Kidney glomerular epithelial cell (primary cell): ENCODE measurements at regions not wholly inside any gene's neighbourhood (a gene's known extent, or its start where the extent isn't known, plus 50 kb on each side); places are given as distances from the start of the nearest gene placed in this dataset.
A peak's percentile ranks its signal among the peaks of the same experiment; 100 is the strongest.
"Not testable (repeated sequence)": the region's sequence is repeated elsewhere in the genome, so short reads cannot be mapped to it uniquely, and the experiment has no call there.

Source experiments
- DNase-seq: peaks from one replicate; lab custom pipeline; 2025; lab: John Stamatoyannopoulos, UW

DNA sequence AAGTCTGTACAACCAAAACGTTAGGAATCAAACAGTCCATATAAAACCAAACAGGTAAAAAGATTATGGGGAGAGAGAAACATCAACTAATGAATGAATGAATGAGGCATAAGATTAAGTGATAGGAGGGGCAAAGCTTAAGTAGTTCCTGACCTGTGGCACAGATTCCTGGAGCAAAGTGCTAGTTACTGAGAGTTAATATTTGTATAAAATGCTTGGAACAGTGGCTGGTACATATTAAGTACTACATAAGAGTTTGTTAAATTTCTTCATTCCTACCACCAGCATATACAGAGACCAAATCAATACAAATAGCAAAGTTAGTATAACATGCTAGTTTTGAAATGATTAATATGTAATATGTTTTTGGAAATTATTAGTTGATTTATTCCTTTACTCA is 363.7 kb downstream of the ADAM29 start:
- no peak for DNase-seq

DNA sequence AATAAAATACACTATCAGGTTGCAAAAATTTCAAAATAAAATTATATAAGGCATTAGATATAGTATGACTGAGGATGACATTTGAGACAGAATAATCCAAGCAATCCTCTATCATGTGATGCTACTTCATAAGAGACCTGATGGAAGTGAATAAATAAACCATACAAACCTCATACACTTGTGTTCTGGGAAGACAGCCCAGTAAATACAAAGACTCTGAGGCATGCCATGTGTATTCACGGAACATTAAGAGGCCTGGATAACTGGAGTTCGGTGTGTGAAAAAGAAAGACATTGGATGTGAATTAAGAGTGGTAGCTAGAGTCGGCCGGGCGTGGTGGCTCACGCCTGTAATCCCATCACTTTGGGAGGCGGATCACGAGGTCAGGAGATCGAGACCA is 364.2 kb downstream of the ADAM29 start:
- no peak for DNase-seq

DNA sequence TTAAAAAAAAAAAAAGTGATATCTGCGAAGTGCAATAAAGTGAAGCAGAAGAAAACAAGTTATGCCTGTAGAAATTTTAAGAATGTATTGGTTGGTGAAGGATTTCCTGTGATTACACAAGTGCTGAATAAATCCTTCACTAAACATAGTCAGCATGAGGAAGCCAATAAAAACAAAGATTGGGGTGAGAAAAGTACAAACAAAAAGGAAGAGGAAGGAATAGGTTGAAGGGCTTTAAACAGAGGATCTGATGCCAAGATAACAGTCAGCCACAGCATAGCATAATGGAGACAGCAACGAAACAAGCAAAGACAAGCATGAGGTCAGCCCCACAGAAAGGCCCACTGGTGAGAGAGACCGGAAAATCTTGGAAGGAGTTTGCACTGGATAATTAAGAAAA is 372.2 kb downstream of the ADAM29 start:
- no peak for DNase-seq

DNA sequence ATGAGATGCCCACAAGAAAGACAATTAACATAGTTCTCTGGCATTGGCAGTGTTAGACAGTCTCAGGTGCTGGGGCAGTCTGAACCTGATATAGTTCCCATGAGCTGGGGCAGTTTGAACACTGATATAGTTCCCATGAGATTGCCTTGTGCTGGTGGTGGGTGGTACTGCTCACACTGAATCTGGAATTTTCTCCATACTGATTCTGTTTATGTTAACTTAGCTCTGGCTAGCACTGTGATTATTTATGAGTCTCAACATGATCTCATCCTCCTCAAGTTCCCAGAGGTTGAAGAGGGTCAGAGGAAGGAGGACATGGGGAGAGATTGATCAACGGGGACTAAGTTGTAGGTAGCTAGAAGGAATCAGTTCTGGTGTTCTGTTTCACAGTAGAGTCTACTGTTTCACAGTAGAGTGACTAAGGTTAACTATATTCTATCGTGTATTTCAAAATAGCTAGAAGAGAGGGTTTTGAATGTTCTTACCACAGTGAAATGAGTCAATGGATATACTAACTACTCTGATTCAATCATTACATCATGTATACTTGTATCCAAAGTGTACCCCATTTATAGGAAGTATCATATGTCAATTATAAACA is 379.9 kb downstream of the ADAM29 start:
- DNase-seq, result no peak

DNA sequence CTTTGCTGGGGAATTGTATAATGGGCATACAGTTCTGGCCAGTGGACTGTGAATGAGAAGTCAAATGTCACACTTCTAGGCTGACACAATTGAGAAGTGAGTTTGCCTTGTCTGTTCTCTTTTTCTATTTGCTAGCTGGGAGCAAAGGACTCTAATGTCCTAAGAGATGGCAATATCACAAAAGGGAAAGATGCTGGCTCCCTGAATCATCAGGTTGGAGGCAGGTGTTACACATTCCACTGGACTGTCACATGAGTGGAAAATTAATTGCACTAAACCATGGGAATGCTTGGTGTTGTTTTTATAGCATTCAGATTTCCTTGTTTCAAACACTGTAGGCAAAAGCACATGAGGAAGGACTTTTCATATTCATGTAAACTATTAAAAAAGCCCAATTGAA is 388.3 kb downstream of the ADAM29 start:
- peak; percentile 24 for DNase-seq

DNA sequence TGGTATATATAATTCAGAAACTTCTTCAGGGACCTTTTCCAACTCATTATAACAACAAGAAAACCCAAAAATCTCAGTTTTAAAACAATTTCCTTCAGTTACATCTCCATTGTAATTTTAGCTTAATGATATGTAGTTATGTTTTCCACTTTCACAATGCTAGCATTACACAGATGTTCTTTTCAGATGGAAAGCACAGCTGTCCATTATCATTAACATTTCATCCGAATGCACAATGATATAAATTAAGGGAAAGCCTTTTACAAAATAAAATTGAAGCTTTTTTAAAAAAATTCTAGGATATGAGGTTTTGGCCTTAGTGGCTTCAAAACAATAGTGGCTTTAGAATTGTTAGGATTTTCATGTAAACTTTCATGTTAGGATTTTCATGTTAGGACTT is 389.2 kb downstream of the ADAM29 start:
- no peak for DNase-seq

DNA sequence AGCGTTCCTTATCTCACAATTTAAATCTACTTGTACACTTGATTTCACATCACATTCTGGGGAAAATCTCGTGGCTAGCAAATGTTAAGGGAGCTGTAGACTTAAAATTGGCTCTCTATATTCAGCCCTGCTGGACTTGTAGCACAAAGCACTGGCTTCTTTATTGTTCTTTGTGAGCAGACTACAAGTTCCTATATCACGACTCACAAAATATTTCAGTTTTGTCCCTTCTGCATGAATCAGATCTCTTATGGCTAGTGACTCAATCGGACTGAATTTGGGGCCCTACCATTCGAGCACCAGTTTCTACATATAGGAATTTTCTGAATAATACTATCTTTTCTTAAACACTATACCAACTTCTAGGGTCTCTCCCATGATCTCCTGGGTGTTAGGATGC is 390.1 kb downstream of the ADAM29 start:
- peak; percentile 56 for DNase-seq

DNA sequence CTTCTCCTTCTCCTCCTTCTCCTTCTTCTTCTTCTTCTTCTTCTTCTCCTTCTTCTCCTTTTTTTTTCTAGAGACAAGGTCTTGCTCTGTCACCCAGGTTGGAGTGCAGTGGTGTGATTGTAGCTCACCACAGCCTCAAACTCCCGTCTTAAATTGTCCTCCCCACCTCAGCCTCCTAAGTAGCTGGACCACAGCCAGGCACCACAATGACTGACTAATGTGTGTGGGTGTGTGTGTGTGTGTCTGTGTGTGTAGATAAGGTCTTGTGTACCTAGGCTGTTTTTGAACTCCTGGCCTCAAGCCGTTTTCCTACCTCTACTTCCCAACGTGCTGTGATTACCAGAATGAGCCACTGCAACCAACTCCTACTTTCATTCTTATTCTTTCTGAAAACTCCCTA is 390.9 kb downstream of the ADAM29 start:
- no peak for DNase-seq

DNA sequence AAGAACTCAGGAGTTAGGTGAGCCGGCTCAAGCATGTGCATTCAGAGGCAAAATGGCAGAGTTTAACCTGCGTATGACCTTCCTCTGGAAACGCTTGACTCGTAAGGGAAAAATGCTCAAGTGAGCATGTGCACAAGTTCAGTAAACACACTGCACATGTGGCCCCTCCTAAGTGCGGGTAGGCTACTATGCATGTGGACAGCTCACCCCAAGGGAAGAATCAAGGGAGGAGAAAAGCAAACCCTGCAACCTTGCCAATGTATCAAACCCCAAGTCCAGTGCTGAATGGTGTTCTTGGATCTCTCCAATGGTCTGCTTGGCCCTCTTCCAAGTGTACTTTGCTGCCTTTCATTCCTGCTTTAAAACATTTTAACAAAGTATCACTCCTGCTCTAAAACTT is 407.1 kb downstream of the ADAM29 start:
- DNase-seq, result no peak

DNA sequence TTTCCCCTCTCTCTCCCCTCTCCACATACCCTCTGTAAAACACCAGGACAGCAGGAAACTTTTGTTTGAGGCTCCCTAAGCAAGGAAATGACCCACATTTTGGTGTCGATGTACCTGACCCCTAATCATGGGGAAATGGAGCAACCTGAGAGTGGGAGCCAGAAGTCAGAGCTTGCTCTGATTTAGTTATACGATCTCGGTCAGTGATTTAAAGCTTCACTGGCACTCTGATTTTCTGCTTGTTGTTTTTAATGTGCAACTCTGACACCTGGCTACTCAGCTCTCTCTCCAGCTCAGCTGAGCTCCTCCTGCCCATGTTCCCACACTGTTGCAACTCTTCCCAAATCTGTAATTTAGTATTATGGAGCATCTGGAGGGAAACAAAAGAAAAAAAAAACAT is 408.6 kb downstream of the ADAM29 start:
- DNase-seq, result no peak

DNA sequence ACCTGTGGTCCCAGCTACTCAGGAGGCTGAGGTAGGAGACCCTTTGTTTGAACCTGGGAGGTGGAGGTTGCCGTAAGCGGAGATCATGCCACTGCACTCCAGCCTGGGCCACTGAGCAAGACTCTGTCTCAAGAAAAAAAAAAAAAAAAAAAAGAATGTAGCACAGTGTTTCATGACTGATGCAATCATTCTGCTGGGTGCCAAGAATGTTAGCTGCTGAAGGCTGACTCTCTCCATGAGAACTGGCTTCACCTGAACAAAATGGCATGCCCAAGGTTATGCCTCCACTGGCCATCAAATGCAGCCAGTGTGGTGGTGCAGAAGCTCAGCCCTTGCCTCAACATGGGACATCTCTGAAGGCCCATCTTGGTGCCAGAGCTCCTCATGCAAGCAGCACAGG is 412.1 kb downstream of the ADAM29 start:
- DNase-seq, result no peak

DNA sequence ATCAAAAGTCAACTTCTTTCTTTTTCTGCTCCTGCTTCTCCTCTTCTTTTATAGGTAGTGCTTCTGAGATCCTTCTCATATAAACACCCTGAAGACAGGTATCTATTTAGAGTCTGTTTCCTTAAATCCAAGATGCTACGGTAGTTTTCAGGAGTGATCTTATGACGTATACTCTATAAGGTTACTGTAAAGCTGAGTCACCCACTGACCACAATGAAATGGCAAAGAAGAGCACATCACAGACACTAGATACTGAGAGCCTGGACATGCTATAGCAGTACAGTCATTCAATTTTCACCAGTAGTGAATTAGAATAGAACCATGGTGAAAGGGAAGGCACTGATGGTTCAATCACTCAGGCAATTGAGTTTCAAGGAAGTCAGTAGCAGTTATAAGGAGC is 412.5 kb downstream of the ADAM29 start:
- no peak for DNase-seq

DNA sequence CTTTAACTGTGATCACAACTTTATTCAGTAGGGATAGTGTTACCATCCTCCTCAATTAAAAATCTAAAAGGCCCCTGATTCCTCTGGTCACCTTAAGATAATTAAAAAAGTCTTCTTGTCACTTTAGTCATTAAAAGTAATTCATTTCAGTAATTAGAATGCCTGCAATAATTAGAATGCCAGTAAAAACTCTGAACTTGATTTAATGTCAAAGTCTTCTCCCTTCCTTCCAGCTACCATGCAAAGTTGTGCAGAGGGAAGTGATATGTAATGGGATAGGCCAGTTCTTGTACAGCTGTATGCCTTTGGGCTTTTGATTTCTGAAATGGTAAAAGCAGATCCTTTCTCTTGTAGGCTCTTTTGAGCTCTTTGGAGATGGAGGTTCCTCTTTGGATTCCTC is 417.2 kb downstream of the ADAM29 start:
- DNase-seq, result no peak

DNA sequence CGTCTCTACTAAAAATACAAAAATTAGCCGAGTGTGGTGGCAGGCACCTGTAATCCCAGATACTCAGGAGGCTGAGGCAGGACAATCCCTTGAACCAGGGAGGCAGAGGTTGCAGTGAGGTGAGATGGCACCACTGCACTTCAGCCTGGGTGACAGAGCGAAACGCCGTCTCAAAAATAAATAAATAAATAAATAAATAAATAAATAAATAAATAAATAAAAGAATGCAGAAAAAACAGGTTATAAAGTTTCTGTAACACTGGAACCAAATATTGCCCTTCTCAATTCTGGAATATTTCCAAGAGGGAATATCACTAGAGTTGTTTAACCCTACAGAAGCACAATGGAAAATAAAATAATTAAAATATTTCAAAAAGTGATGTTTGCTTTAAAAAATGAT is 418.4 kb downstream of the ADAM29 start:
- not testable (repeated sequence) for DNase-seq

DNA sequence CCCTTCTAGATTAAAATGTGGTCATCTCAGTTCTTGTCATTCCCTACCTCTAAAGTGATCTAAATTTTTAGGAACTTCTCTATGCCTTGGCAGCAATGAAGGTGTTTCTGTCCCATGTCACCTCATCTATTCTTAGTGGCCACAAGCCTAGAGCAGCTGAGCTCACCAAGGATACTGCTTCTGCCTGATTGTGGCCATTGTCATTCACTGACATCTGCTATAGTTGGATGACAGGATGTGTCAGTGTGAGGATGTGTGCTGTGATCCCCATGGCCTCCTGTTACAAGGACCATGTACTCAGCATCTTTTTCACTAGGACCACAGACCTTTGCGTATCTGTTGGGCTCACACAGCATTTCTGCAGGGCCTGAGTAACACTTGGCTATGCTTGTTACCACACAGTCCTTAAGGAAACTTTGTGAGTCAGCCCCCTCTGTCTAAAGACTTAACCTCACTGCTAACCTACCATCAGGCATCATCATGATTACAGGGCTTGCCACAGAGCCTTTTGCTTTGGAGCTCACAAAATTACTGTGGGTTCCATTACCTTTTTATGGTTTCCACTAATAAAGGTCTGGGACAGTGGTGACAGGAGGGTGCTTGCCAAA is 421.0 kb downstream of the ADAM29 start:
- DNase-seq, result no peak

DNA sequence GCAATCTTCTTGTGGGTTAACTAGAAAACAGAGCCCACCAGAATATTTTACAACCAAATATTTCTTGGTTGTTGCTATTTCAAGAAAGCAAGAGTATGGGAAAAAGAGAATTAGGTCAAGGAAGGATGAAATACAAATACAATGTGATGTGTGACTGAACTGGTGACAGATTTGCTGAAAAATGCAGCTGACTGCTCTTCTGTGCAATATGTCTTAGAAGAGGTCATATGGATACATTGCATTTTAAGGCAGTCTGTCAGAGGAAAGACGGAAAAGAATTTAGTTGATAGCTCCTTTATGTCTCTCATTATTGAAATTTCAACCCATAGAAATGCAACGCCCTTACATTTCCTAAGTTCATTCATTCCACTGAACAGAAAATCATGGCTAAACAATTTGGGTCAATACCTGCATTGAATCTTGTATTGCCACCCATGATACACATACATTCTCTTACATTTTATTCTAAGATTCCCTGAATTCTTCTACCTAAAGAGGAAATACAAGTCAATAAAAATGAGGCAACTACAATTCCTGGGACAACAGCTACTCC is 423.1 kb downstream of the ADAM29 start:
- DNase-seq, result no peak

DNA sequence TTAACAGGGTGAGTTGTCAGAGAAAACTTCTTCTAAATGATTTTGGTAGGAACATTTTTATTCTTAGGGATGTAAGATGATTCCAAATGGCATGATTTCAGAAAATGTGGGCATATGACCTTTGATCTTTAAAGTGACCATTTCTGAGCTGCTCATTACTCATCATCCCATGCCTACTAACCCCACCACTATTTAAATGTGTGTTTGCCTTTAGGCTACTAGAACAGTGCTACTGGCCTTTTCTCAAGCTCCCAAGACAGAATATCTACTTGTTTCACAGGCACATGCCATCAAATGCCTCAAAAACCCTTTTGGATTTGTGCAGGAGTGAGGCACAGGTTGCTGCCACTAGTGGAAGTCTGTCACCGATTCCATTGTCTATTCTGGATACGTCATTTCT is 428.2 kb downstream of the ADAM29 start:
- no peak for DNase-seq

DNA sequence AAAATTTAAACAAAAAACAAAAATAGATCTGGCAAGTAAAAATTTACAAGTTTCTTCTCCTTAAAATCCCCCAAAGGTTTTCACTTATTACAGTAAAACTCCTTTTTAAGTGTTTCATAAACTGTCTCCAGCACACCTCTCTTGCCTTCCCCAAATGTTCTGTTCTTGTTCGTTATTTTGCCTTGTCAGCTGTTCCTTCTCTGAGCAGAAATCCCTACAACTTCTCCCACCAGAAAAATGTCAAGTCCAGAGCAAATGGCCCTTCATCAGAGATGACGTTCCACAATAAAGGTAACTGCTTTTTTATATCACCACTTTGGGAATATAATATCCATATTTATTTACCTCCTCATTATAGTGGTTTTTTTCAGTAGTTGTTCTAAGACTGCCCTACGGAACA is 432.1 kb downstream of the ADAM29 start:
- DNase-seq, result no peak

DNA sequence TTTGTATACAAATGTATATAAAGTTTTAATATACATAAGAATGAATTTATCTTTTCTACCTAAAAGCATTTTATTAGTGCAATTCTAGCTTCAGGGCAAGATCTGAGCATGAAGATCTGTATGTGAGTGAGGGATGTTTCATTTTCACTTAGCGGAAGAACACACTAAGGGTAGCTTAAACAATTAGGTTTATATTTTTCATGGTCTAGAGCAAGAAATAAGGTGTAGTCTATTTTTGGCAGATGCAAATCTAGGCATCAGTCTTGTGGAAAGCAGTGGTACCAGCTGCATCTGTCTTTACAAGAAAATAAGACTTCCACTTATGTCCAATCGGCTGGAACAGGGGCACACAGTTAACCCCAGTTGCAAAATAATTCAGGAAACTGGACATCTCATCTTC is 433.3 kb downstream of the ADAM29 start:
- DNase-seq, result no peak

DNA sequence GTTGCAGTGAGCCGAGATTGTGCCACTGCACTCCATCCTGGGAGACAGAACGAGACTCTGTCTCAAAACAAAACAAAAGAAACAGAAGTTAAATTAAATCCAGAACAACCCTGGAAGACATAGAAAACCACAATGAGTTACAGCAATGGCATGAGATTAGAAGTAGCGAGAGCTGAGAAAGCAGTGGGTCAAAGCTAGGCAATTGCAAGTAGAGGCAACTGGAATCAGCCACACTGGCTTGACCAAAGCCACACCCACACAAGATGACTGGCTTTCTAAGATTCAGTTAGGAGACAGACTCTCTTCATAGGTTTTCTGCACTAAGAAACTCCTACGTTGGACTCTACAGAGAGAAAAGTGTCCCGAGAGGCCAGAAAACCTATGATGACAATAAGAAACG is 443.0 kb downstream of the GPM6A start:
- no peak for DNase-seq

DNA sequence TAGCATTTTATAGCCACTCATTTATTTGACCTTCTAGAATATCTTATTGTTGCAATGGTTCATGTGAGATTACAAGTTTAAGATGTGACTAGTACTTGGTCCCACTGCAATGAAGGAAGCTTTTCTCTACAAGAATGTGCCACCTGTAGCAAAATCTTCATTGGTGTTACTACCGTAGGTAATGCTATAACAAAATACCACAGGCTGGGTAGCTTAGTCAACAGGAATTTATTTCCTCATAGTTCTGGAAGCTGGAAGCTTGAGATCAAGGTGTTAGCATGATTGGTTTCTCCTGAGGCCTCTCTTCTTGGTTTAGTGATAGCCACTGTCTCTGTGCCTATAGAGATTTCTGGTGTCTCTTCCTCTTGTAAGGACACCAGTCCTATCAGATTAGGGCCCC is 441.0 kb downstream of the GPM6A start:
- DNase-seq, result no peak

DNA sequence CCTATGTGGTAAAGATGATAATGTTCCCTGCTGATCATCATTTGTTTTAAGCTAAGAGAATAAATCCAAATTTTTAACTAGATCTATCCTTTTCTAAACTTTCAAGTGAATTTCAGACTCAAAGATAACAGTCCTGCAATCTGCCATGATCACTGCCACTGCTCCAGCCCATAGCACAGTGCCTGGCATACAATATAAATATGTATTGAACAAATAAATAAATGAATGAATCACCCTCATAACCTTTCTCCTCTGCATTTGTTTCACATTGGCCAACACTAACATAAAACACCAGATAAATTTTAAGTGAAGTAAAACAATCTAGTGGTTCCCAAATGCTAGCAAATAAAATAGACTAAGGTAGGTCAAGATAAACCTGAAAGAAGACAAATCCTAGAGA is 439.0 kb downstream of the GPM6A start:
- DNase-seq, result no peak

DNA sequence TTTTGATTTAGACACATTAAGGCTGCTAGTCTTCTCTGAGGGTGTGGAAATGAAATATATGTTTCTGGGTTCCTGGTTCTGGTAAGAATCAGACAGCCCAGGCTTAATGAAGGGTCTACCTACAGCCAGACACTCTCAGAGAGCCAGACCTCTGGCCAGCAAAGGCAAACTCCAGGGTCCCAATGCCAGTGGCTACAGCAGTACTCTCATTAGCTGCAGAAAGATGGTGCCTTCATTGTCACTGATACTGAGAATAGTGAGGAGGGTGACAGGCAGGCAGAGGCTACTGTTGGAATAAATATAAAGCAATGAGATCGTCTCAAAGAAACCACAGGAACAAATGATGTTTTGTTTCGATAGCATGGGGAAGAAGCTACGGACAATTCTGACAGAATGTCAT is 437.6 kb downstream of the GPM6A start:
- DNase-seq, result no peak

DNA sequence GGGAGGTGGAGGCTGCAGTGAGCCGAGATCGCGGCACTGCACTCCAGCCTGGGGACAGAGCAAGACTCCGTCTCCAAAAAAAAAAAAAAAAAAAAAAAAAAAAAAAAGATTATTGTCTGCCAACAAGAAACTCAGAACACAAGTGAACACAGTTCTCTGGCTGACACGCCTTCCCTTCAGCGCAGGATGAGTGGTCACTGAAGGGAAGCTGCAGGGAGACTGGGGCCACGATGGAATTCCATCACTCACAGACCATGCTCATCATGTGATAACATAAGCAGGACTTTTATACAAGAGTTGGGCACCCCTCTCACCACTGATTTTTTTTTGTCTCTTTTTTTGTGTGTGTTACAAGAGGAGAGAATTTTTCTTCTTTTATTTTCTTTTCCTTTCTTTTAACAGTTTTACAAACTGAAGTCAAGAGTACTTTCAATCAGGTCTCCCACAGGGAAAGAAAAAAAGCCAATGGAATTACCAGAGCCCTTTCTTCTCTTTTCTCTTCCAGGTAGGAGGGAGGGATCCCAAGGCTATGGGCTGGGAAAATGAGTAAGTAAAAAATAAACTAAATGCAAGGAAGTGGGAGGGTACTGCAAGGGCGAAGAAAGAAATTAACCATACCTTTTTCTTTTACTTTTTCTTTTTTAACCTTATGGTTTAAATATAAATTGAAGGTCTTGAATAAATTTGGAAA is 435.6 kb downstream of the GPM6A start:
- no peak for DNase-seq
